Tibial nerve (tissue), 3 donors: ENCODE measurements at regions not wholly inside any gene's neighbourhood (a gene's known extent, or its start where the extent isn't known, plus 50 kb on each side); places are given as distances from the start of the nearest gene placed in this dataset.

Experiments
- POLR2A ChIP-seq, 2 donors: fragments of 450-650 bp; IDR thresholded peaks; one replicate each; pipeline ENCODE4 v1.6.1; 2017; ENCODE audit warnings: antibody characterized with exemption in 2 of 2, mild to moderate bottlenecking in 2 of 2, moderate library complexity in 2 of 2
- TF ChIP-seq, protein P1 (sequence below), 5 experiments: fragments of 200-600 bp in 3 of 5; fragments of 450-650 bp in 2 of 5; sonication (generic) in 3 of 5; IDR thresholded peaks; one replicate each; pipeline ENCODE4 v1.5.1; 2016 to 2019; ENCODE audit warnings: antibody characterized with exemption in 5 of 5, mild to moderate bottlenecking in 3 of 5, moderate library complexity in 2 of 5

GRCh38 chr12:127703026-127703425 is 563.9 kb upstream of the TMEM132C start:
- TF ChIP-seq, protein P1, sequence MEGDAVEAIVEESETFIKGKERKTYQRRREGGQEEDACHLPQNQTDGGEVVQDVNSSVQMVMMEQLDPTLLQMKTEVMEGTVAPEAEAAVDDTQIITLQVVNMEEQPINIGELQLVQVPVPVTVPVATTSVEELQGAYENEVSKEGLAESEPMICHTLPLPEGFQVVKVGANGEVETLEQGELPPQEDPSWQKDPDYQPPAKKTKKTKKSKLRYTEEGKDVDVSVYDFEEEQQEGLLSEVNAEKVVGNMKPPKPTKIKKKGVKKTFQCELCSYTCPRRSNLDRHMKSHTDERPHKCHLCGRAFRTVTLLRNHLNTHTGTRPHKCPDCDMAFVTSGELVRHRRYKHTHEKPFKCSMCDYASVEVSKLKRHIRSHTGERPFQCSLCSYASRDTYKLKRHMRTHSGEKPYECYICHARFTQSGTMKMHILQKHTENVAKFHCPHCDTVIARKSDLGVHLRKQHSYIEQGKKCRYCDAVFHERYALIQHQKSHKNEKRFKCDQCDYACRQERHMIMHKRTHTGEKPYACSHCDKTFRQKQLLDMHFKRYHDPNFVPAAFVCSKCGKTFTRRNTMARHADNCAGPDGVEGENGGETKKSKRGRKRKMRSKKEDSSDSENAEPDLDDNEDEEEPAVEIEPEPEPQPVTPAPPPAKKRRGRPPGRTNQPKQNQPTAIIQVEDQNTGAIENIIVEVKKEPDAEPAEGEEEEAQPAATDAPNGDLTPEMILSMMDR (IDR thresholded peaks at IDR 0.05) = no peak
- TF ChIP-seq POLR2A (IDR thresholded peaks at IDR 0.05) = no peak
